HCT116 (cell line): ENCODE measurements at regions not wholly inside any gene's neighbourhood (a gene's known extent, or its start where the extent isn't known, plus 50 kb on each side); places are given as distances from the start of the nearest gene placed in this dataset.

Source experiments
- CTCF ChIP-seq, 3 experiments: fragments of 200-600 bp in 1 of 3; sonication (generic) in 1 of 3; IDR thresholded peaks in 2 of 3; conservative IDR thresholded peaks in 1 of 3; 2 replicates each; pipeline ENCODE4 v1.5.1; 2012 to 2017; ENCODE audit warnings: low read depth in 2 of 3, low read length in 2 of 3, antibody characterized with exemption in 1 of 3, borderline replicate concordance in 1 of 3, control low read depth in 1 of 3, mild to moderate bottlenecking in 1 of 3, mixed read lengths in 1 of 3, mixed run types in 1 of 3, moderate library complexity in 1 of 3; ENCODE audit not compliant: insufficient read depth in 1 of 3
- MAX ChIP-seq: IDR thresholded peaks from 2 replicates; pipeline ENCODE4 v1.6.1; 2012
- POLR2AphosphoS5 ChIP-seq: IDR thresholded peaks from 2 replicates; pipeline ENCODE4 v1.6.1; 2011; ENCODE audit warnings: mild to moderate bottlenecking, low read depth, low read length, moderate library complexity
- YY1 ChIP-seq: IDR thresholded peaks from 2 replicates; pipeline ENCODE4 v1.6.1; 2011; ENCODE audit warnings: low read length, low read depth, moderate library complexity, mild to moderate bottlenecking; ENCODE audit not compliant: insufficient replicate concordance; ENCODE audit errors: extremely low read depth
- ZBTB33 ChIP-seq: IDR thresholded peaks from 2 replicates; pipeline ENCODE4 v1.6.1; 2011; ENCODE audit warnings: mild to moderate bottlenecking, low read length, moderate library complexity; ENCODE audit not compliant: insufficient replicate concordance; ENCODE audit errors: extremely low read depth

GRCh38 chr13:61136093-61136492 lies 279.6 kb downstream of the PCDH20 start:
- no peak for TF ChIP-seq MAX
- TF ChIP-seq CTCF (IDR thresholded peaks at IDR 0.05 in 2 of 3, conservative IDR thresholded peaks at IDR 0.05 in 1 of 3; ENCODE audit: borderline replicate concordance in 1 of 3, insufficient read depth in 1 of 3, low read depth in 2 of 3, low read length in 2 of 3): no peak
- TF ChIP-seq YY1: no peak
- no peak for TF ChIP-seq POLR2AphosphoS5
- no peak for TF ChIP-seq ZBTB33
